AG20443 (cell line): ENCODE measurements at regions not wholly inside any gene's neighbourhood (a gene's known extent, or its start where the extent isn't known, plus 50 kb on each side); places are given as distances from the start of the nearest gene placed in this dataset.
A peak's percentile ranks its signal among the peaks of the same experiment; 100 is the strongest.

ENCODE experiments used
- DNase-seq: peaks from one replicate; pipeline ENCODE4 v3.0.0; 2012; ENCODE audit warnings: low spot score, mixed read lengths

- DNase-seq, result no peak
Measured at GRCh38 chr14:73800970-73801515, 50.6 kb upstream of the PTGR2 start.

- no peak for DNase-seq
Measured at GRCh38 chr14:73797543-73798265, 53.9 kb upstream of the PTGR2 start.

DNA sequence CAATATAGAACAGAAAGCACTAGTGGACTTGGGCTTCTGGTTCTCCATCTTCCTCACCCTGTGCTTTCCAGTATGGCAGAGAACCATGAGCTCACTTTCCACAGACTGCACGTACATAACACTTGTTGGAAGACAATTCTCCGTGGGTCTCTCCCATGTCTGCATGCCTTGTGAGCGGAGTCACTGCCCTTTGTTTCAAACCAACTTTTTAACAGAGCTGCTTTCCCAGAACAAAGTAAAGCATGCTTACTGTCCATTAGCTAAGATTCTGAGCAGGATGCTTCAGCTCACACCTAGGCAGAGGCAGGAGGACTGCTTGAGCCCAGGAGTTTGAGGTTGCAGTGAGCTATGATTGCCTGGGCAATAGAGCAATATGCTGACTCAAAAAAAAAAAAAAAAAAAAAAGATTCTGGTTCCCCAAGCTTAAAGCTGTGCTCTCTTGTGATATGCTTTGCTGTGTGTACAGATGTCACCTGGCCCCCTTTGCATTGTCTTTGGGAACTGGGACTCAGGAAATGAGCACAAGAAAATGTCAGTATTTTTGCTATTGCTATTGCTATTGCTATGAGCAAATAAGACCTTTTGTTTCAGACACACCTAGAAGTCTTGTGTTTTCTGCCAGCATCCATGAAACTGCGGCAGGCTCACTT is 54.6 kb upstream of the PTGR2 start:
- no peak for DNase-seq

GRCh38 chr14:73796415-73796814 is 55.2 kb upstream of the PTGR2 start:
- DNase-seq, result no peak

DNA sequence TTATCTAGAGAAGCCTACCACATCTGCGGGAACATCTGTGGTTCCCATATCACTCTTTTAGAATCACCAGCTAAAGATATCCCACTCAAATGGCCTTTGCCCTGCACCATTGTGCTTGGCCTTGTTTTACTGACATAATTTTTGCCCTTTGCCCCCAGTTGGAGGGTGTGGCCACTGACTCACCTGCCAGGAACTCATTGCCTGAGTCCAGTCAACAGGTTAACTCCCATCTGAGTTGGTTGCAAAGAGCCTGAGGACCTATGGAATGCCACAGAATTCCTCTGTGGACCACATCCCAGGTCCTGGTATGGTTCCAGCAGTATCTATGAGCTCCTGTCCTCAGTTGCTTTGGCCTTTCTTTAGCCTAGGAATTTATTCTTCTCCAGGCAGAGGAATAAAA is 55.7 kb upstream of the PTGR2 start:
- DNase-seq, result peak; percentile 64

DNA sequence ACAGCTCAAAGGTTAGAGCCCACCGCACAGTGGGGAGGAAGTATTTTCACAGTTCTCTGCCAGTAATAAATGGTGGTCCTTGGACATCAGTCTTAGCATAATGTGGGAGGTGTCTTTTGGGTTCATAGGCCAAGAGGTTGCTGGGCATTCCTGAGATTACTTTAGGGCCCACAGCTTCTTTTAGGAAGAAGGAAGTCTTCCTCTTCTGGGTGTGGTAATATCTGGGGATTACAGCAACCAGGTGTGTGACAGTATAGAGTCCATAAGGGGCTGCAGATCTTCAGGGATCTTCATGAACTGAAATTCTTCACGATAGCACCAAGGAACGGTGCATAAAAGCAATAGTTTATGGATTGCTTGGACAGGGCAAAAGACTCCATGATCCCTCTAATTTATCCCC is 56.2 kb upstream of the PTGR2 start:
- DNase-seq, result no peak

DNA sequence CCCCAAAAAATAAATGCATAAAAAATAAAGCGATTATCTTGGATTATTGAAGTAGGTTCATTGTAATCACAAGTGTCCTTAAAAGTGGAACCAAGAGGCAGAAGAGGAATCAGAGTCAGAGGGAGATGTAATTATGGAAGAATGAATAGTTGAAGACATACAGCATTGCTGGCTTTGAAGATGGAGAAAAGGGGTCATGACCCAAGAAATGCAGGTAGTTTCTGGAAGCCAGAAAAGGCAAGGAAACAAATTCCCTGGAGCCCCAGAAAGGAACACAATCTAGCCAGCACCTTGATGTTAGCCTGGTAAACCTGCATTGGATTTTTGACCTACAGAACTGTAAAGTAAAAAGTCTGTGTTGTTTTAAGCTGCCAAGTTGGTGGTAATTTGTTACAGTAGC is 57.5 kb upstream of the PTGR2 start:
- no peak for DNase-seq

- no peak for DNase-seq
Measured at GRCh38 chr14:73792481-73792880, 59.1 kb upstream of the PTGR2 start.

GRCh38 chr14:73789989-73790581 is 61.5 kb upstream of the PTGR2 start:
- DNase-seq, result peak; percentile 89

DNA sequence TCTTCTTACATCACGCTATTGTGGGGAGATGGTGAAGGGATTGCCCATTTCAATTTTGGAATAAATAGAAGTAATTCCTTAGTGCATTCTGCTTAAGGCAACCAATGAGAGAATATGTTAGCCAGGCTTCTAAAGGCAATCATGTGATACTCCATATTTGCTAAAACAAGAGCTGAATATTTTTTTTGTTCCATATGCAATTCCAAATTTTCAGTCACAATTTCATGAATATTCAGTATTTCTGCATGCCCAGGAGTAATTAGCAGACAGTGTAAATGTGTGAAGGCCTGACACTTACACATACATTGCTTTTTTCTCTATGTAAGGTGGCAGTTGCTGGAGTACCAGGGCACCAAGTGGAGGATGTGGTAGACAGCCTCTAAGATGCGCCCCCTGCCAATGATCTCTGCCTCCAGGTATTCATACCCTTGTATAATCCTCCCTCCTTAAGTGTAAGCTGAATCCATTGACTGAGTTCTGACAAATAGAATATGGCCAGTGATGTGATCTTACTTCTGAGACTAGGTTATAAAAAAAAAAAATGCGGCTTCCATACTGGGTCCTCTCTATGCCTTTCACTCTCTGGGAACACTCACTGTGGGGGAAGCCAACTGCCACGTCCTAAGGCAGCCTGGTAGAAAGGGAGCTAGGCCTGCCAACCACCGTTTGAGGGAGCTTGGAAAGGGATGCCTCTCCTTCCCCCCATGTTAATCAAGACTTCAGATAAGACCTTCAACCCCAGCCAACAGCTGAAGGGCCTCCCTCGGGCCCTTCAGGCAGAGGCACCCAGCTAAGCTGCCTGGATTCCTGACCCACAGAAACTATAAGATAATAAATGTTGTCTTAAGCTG is 62.7 kb upstream of the PTGR2 start:
- no peak for DNase-seq

- DNase-seq, result no peak
Measured at GRCh38 chr14:73788317-73788598, 63.4 kb upstream of the PTGR2 start.

- DNase-seq, result no peak
Measured at GRCh38 chr14:73787486-73788316, 63.9 kb upstream of the PTGR2 start.

DNA sequence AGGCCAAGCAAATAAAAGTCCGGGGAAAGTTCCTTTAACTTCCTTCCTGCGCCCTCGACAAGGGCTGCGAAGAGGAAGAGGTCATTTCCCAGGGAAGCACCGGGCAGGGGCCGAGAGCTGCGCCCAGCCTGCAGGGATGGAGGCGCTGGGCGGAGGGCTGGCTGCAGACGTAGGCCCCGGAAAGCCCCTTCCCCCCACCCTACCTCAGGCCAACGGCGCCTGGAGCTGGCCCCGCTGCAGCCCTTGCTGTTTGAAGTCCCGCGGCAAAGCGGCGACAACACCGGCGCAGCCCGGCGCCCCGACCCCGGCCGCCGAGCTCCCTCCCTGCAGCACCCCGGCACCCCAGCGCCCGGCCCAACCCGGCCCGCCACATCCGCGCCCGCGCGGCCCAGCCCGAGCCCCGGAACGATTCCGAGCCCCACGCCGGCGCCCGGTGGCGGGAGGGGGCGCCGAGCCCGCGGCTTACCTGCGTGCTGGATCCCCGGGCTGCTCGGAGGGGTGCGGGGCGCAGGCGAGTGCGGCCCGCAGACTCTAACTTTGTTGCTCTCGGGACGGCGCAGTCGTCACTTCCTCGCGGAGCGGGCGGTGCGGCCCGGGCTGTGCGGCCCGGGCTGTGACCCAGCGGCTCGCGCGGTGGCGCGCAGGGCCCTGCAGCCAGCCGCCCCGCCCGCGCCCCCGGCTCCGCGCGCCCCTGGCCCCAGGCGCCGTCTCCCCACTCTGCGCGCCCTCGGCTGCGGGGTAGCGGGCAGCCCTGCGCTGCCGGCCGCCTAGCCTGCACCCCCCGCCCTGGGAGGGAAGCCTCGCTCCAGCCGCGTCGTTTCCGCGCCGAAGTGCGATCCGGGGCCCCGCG is 64.8 kb upstream of the PTGR2 start:
- peak; percentile 62 for DNase-seq

DNA sequence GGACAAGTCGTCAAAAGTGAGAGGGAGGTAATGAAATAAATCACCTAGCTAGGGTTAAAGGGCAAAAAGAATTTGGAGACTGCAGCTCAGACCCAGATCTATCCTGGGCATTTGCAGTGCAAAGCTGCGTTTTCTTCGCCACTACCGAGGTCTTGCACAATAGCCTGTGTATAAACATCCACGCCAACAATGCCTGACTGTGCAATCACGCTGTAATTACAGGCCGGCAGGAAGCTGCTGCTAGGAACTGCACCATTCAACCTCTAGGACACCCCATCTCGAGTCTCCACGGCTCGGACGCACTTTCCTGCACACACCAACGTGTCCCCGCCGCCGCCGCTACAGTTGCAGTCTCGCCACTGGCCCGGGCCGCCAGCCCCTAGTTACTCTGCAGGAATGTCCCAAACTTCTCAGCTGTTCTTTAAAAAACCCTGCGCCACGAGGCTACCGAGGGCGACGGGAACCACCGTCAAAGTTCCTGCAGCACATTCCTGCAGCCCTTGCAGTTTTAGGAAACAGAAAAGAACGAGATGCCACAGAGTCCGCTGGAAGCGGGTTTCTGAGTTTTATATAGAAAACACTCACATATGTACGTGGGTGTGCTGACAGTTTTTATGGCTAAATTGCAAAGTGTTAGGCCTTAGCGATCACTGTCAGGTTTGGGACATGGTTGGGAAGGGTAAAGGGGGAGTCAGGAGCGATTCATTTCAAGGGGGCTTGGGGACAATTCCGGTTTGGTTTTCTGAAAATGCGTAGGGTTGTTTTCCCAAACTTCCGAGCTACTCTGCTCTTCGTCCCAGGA is 65.6 kb upstream of the PTGR2 start:
- peak; percentile 72 for DNase-seq

DNA sequence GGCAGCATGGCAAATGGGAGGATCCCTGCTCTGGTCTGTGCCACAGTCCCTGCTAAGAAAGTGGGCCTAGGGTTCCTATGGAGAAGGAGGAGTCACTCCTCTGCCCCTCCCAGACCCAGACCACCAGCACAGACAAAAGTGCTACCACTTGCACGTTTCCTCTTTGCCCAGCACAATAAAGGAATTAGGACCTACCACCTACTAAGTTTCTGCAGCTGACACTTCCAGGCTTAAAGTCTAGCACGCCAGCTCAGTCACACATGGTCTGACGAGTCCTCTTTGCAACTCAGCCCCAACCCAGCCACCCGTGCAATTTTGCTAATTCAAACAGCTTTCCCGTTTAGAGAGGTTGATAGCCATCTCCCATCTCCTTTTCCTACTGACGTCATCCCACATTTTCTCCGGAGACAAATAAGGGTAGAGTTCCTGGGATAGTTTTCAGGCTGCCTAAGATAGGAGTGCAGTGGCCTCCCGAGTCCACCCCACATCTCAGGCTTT is 66.2 kb upstream of the PTGR2 start:
- peak; percentile 42 for DNase-seq

- DNase-seq, result no peak
Measured at GRCh38 chr14:73784988-73785313, 66.7 kb upstream of the PTGR2 start.

- peak; percentile 55 for DNase-seq
Measured at GRCh38 chr14:73784181-73784987, 67.2 kb upstream of the PTGR2 start.

GRCh38 chr14:73783107-73783727 is 68.4 kb upstream of the PTGR2 start:
- no peak for DNase-seq
